Raji (cell line): ENCODE measurements at regions not wholly inside any gene's neighbourhood (a gene's known extent, or its start where the extent isn't known, plus 50 kb on each side); places are given as distances from the start of the nearest gene placed in this dataset.

Experiments used
- POLR2A ChIP-seq: IDR thresholded peaks from 2 replicates; pipeline ENCODE4 v1.6.1; 2011; ENCODE audit warnings: low read depth, low read length, control low read depth; ENCODE audit not compliant: insufficient read depth

DNA sequence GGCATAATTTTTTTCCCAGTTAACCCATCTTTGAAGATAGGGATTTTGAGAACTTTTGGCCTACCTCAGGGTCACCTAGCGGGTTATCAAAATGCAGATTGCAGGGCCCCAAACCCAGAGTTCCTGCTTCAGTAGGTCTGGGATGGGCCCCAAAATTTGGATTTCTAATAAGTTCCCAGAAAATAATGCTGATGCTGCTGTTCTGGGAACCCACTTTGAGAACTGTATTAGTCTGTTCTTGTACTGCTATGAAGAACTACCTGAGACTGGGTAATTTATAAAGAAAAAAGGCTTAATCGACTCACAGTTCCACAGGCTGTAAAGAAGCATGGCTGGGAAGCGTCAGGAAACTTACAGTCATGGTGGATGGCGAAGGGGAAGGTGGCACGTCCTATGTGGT, 182.2 kb upstream of the DMRT1 start:
- no peak for TF ChIP-seq POLR2A

DNA sequence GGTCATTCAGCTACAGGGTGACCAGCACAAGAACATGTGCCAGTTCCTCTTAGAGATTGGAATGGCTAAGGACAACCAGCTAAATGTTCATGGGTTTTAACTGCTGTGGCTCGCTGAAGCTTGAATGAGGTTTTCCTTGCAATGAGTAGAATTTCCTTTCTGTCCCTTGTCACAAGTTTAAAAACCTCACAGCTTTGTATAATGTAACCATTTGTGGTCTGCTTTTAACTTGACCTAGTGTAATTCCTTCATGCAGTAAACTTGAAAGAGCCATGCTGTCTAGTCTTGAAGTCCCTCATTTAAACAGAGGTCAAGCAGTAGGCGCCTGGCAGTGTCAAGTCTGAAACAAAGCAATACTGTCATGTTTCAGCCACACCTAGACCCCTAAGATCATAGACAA, 181.3 kb upstream of the DMRT1 start:
- TF ChIP-seq POLR2A, result no peak

DNA sequence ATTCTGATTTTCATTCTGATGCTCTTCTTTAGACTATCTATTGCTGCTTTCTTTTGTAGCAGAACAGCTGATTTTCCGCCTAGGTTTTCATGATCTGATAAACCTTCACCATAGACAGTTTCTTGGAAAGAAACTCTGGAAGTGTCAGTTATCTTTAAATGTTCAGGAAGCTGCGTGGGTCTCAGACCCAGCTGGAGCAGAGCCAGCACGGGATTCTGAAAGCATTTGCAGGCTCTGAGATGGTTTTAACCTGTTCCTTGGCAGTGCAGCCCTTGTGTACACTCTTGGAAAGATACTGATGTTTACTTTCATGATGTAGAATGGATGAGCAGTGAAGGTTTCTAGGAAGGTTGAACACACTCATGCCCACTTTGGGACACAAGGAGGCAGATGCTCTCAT, 178.0 kb upstream of the DMRT1 start:
- no peak for TF ChIP-seq POLR2A

DNA sequence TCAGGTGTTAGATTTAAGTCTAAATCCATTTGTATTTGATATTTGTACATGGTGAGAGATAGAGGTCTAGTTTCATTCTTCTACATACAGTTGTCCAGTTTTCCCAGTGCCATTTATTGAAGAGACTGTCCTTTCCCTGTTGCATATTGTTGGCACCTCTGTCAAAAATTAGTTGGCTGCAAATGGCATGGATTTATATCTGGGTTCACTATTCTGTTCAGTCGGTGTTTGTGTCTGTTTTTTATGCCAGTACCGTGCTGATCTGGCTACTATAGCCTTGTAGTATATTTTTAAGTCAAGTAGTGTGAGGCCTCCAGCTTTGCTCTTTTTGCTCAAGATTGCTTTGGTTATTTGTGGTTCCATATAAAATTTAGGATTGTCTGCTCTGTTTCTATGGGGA, 176.2 kb upstream of the DMRT1 start:
- no peak for TF ChIP-seq POLR2A

DNA sequence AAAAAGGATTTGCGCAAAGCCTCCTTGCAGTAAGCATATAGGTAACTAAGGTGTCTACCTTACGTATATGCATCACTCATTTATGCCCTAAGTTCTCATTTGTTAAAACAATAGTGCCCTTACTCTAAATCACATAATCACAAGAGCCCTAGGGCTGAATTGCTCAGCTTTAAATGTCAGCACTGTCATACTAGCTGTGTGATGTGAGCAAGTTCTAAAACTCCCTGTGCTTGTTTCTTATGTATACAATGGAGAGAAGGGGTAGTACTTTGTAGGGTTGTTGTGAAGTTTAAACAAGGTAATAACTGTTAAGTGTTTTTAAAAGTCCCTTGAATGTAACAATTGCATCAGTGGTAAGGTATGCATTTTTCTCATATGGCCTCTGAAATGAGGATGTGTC, 169.5 kb upstream of the DMRT1 start:
- TF ChIP-seq POLR2A, result no peak

DNA sequence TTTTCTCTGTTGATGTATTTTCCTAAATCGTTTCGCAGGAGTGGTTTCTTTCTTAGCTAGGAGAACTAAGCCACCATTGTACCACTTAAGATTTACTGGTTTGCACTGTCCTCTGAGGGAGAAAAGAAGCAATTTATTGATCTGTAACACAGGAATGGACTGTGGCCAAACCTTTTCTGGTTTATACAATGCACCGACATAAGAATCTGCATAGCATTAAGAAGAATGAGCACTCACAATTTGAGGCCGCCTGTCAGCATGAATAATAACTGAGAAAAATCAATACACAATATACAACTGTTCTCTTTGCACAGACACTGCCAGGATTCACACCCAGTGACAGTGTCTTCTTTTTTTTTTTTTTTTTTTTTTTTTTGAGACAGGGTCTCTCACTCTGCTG, 168.6 kb upstream of the DMRT1 start:
- TF ChIP-seq POLR2A, result no peak

DNA sequence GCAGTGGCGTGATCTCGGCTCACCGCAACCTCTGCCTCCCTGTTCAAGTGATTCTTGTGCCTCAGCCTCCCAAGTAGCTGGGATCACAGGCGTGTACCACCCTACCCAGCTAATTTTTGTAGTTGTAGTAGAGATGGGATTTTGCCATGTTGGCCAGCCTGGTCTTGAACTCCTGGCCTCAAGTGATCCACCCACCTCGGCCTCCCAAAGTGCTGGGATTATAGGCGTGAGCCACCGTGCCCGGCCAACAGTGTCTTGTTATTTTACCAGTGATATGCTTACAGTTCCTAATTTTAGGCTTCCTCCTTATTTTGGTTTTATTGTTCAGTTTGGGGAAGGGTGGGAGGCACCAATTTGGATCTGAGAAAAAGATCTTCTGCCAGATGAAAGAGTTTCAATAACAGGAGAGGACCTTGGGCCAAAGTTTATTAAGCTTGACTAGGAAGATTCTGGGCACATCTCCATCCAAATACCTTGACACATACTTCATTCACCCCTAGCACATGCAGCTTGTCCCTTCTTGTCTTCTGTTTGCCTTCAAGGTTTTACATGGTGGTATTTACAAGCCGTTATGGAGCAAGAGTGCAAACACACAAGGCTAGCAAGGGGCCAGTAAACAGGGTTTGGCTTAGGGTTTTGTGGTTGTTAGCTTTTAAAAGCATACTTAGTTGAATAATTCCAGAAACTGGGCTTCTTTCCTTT, 168.1 kb upstream of the DMRT1 start:
- TF ChIP-seq POLR2A, result no peak

DNA sequence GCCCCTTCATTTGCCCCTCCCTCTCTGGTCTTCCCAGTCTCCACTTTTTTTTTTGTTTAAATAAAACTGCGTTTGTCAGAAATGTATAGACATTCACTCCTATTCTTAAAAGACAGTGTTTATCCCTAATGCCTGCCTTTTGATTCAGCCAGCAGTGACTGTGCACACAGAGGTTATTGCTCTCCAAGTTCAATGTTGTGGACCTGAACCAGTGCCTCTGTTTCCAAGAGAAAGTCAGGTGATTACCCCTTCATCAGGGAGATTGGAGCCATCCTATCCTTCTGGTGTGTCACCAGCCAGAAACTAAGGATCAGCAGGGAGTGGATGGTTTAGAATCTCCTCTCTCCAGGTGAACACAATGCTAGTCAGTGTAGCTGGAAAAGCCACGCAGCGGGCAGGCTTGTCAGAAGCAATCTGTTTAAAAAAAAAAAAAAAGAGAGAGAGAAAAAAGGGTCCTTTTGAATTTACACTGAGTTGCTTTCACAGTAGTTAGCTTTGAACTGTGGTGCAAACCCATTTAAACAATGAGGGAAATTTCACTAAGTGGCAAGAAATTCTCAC, 167.5 kb upstream of the DMRT1 start:
- TF ChIP-seq POLR2A, result no peak

DNA sequence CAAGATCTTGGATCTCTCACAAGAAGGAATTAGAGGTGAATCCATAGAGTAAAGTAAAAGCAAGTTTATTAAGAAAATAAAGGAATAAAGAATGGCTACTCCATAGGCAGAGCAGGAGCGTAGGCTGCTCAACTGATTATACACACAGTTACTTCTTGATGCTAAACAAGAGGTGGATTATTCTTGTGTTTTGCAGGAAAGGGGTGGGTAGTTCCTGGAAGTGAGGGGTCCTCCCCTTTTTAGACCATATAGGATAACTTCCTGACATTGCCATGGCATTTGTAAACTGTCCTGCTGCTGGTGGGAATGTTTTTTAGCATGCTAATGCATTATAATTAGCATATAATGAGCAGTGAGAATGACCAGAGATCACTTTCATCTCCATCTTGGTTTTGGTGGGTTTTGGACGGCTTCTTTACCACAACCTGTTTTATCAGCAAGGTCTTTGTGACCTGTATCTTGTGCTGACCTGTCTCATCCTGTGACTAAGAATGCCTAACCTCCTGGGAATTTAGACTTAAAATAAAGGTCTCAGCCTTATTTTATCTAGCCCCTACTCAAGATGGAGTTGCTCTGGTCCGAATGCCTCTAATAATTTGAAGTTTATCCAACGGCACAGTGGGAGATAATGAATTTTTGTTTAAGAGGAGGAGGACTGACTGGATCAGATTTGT, 165.7 kb upstream of the DMRT1 start:
- TF ChIP-seq POLR2A, result no peak

DNA sequence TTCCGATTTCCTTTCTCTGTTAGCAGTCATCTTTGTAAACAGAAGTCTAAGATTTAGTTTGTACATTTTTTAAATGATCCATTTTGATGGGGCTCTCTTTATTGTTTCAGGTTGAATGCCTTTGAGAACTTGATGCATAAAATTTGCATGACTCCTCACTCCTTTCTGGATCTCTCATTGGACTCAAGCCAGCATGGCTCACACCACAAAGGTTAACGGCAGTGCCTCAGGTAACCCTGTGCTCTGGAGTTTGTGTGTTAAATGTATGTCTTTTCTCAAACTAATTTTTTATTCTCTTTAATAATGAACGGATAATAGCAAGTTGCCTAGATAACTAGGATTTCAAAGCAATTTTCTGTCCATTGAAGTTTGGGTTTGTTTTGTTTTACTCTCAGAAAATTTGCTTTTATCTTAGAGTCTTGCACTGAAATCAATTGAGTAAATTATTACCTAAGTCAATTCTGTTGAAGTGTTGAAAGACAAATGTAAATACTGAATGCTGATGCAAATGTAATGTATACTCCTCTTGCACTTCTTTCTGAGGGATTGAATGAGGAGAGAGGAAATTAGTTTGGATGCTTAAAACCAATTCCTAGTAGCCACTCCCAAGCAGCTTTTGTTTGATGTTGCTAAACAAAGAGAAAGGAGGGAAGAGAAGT, 164.6 kb upstream of the DMRT1 start:
- no peak for TF ChIP-seq POLR2A

DNA sequence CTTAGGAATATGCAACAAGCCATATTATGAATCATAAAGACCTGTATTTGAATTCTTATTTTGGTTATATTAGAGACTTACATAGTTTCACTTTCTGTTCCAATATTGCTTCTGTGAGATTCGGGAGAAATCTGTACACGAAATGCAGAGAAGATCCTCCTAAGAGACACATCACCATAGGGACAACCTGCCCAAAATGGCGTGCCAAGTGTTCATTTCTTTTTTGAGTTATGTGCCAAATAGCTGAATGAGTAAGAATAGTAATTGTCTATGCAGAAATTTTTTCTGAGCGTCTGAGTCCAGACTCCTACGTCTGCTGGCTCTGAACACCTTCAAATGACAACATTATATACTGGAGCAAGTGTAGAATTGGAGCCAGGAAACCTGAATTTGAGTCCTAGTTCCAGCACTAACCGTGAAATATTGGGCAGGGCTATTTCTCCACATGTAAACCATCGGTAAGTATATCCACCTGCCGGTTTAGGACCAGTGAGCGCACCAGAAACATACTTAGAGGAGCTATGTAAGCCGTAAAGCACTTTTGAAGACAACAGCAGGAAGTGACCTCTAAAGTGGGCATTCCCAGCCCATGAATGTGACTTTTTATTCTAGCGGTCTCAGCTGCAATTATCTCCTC, 163.9 kb upstream of the DMRT1 start:
- no peak for TF ChIP-seq POLR2A

DNA sequence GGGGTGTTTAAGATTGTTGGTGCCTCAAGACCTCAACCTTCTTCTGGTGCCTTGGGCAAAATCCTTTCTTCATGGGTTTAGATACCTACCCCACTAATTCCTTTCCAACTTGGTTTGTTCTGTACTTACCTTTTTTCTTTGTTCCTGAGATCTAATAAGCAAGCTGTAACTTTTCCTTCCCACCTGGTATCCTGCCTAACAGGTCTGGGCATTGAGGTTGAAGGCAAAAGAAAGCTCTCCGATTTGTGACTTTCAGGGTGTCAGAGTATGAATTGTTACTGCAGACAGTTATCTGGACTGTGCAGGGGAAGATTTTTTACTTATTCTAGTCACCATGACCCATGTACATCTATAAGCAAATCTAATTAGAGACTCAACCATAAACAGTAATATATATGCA, 162.6 kb upstream of the DMRT1 start:
- TF ChIP-seq POLR2A, result no peak

DNA sequence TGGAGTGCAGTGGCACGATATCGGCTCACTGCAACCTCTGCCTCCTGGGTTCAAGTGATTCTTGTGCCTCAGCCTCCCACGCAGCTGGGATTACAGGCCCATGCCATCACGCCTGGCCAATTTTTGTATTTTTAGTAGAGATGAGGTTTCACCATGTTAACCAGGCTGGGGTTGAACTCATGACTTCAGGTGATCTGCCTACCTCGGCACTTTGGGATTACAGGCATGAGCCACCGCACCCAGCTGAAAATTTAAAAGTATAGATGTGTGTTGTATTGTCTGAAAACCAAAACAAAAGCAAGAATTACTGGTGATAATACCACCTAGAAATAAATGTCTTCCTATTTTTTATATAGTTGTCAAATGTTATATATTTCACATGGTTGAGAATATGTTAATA, 162.0 kb upstream of the DMRT1 start:
- no peak for TF ChIP-seq POLR2A

DNA sequence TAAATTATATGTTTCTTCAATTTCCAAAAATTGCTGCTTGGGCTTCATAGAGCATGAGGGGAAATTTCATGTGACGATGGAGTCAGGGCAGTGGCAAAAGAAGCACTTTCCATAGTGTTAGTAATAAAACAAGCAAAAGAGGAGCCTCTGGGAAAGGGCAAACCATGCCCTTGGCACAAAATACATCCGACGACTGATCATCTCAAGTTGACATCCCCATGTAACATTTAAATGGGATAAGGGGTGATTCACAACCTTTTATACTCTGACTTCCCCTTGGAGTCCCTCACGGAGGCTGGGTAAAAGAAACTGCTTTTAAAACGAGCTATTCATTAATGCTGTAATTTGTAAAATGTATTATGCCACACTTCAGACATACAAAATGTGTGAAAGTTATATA, 161.4 kb upstream of the DMRT1 start:
- no peak for TF ChIP-seq POLR2A

DNA sequence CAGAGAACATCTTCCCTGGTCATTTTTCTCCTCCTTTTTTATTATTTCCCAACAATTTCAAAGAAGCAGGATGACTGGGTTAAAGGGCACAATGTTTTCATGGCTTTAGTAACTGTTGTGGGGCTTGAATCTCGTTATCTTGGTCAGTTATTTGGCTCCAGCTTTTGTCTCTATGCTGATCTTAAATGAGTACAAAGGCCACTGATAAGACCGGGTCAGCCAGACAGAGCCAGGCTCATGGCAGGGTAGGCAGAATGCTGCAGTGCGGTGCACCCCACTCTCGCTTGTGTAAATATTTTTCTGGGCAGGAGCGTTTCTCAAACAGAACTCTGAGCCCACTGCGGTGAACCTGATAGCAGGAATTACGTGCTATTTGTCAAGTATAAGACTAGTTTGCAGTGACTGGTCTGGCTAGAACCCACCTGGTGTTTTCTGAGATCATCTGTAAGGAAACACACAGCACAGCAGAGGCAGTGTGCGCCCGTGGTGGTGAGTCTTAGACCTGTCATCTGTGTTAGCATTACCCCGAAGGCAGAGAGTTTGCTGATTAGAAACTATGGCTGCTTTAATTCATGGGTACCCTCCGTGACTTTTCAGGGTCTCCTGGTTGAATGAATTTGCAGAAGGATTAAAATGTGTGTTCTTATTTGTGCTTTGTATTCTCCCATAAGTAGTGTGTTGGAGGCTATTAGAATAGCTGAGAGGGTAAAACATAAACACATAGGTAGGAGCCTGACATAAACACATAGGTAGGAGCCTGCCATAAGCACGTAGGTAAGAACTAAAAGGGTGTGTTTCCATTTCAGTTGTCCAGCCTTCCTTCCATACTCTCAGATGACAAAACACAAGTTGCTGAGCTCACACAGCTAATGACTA, 158.6 kb upstream of the DMRT1 start:
- no peak for TF ChIP-seq POLR2A
